ENCODE measurements at regions not wholly inside any gene's neighbourhood (a gene's known extent, or its start where the extent isn't known, plus 50 kb on each side); places are given as distances from the start of the nearest gene placed in this dataset.

GRCh38 chr10:10333622-10334021, 684.0 kb upstream of the CELF2 start:
- no peak overlapping the region for H3K27ac ChIP-seq (ENCODE audit: low read depth in 2 of 2, low read length in 2 of 2)
- H3K27me3 ChIP-seq (ENCODE audit: control insufficient read depth, insufficient read depth, low read length): no peaks in the 10 kb centered on the region
- H3K4me3 ChIP-seq (ENCODE audit: low read length in 3 of 3): no peak overlapping the region
- H3K9me3 ChIP-seq (ENCODE audit: control insufficient read depth in 2 of 3, insufficient read depth in 1 of 3, low read length in 3 of 3): no peaks in the 10 kb centered on the region
- FAIRE-seq (no peak), DNase-seq (no peak)
- H3K4me1 ChIP-seq (ENCODE audit: control insufficient read depth in 2 of 3, insufficient read depth in 2 of 3, low read depth in 1 of 3, low read length in 3 of 3): no peaks in the 10 kb centered on the region
- no peak for TF ChIP-seq CTCF (IDR thresholded peaks at IDR 0.05; ENCODE audit: borderline replicate concordance, extremely low read depth, insufficient read depth)
- no peaks in the 10 kb centered on the region for H3K36me3 ChIP-seq (ENCODE audit: control insufficient read depth in 2 of 3, insufficient read depth in 3 of 3, low read length in 3 of 3)
- no peak overlapping the region for H3K9ac ChIP-seq (ENCODE audit: low read length in 3 of 3)
- intact Hi-C loops (cut with DNase I): no loop called here

GRCh38 chr10:10338339-10338738, 679.3 kb upstream of the CELF2 start:
- no peak overlapping the region for H3K9ac ChIP-seq (ENCODE audit: low read length in 3 of 3)
- intact Hi-C loops (cut with DNase I): no loop called here
- H3K9me3 ChIP-seq (ENCODE audit: control insufficient read depth in 2 of 3, insufficient read depth in 1 of 3, low read length in 3 of 3): no peaks in the 10 kb centered on the region
- H3K4me3 ChIP-seq (ENCODE audit: low read length in 3 of 3): no peak overlapping the region
- DNase-seq: no peak
- no peak overlapping the region for H3K27ac ChIP-seq (ENCODE audit: low read depth in 2 of 2, low read length in 2 of 2)
- no peaks in the 10 kb centered on the region for H3K36me3 ChIP-seq (ENCODE audit: control insufficient read depth in 2 of 3, insufficient read depth in 3 of 3, low read length in 3 of 3)
- H3K4me1 ChIP-seq (ENCODE audit: control insufficient read depth in 2 of 3, insufficient read depth in 2 of 3, low read depth in 1 of 3, low read length in 3 of 3): no peaks in the 10 kb centered on the region
- H3K27me3 ChIP-seq (ENCODE audit: control insufficient read depth, insufficient read depth, low read length): no peaks in the 10 kb centered on the region
- FAIRE-seq: no peak
- no peak for TF ChIP-seq CTCF (IDR thresholded peaks at IDR 0.05; ENCODE audit: borderline replicate concordance, extremely low read depth, insufficient read depth)

- H3K4me1 ChIP-seq (ENCODE audit: control insufficient read depth in 2 of 3, insufficient read depth in 2 of 3, low read depth in 1 of 3, low read length in 3 of 3): no peaks in the 10 kb centered on the region
- H3K36me3 ChIP-seq (ENCODE audit: control insufficient read depth in 2 of 3, insufficient read depth in 3 of 3, low read length in 3 of 3): no peaks in the 10 kb centered on the region
- peak in 2 of 5 donors; percentile 45 to 59 for DNase-seq
- TF ChIP-seq CTCF (IDR thresholded peaks at IDR 0.05; ENCODE audit: borderline replicate concordance, extremely low read depth, insufficient read depth): no peak
- H3K27ac ChIP-seq (ENCODE audit: low read depth in 2 of 2, low read length in 2 of 2): no peak overlapping the region
- H3K9ac ChIP-seq (ENCODE audit: low read length in 3 of 3): no peak overlapping the region
- FAIRE-seq: no peak
- no peaks in the 10 kb centered on the region for H3K27me3 ChIP-seq (ENCODE audit: control insufficient read depth, insufficient read depth, low read length)
- intact Hi-C loops (cut with DNase I): no loop called here
- no peaks in the 10 kb centered on the region for H3K9me3 ChIP-seq (ENCODE audit: control insufficient read depth in 2 of 3, insufficient read depth in 1 of 3, low read length in 3 of 3)
- H3K4me3 ChIP-seq (ENCODE audit: low read length in 3 of 3): no peak overlapping the region
These were observed 671.1 kb upstream of the CELF2 start for GRCh38 chr10:10346390-10347150.

- intact Hi-C loops (cut with DNase I): no loop called here
- H3K27ac ChIP-seq (ENCODE audit: low read depth in 2 of 2, low read length in 2 of 2): no peak overlapping the region
- no peaks in the 10 kb centered on the region for H3K4me1 ChIP-seq (ENCODE audit: control insufficient read depth in 2 of 3, insufficient read depth in 2 of 3, low read depth in 1 of 3, low read length in 3 of 3)
- no peak for TF ChIP-seq CTCF (IDR thresholded peaks at IDR 0.05; ENCODE audit: borderline replicate concordance, extremely low read depth, insufficient read depth)
- no peak overlapping the region for H3K9ac ChIP-seq (ENCODE audit: low read length in 3 of 3)
- H3K27me3 ChIP-seq (ENCODE audit: control insufficient read depth, insufficient read depth, low read length): no peaks in the 10 kb centered on the region
- no peaks in the 10 kb centered on the region for H3K9me3 ChIP-seq (ENCODE audit: control insufficient read depth in 2 of 3, insufficient read depth in 1 of 3, low read length in 3 of 3)
- no peak for DNase-seq
- no peak for FAIRE-seq
- no peaks in the 10 kb centered on the region for H3K36me3 ChIP-seq (ENCODE audit: control insufficient read depth in 2 of 3, insufficient read depth in 3 of 3, low read length in 3 of 3)
- no peak overlapping the region for H3K4me3 ChIP-seq (ENCODE audit: low read length in 3 of 3)
These were observed 667.6 kb upstream of the CELF2 start for GRCh38 chr10:10350050-10350449.

Measured in kidney (tissue), 13 donors.